ENCODE measurements at regions not wholly inside any gene's neighbourhood (a gene's known extent, or its start where the extent isn't known, plus 50 kb on each side); places are given as distances from the start of the nearest gene placed in this dataset.
"Not testable (repeated sequence)": the region's sequence is repeated elsewhere in the genome, so short reads cannot be mapped to it uniquely, and the experiment has no call there.

DNA sequence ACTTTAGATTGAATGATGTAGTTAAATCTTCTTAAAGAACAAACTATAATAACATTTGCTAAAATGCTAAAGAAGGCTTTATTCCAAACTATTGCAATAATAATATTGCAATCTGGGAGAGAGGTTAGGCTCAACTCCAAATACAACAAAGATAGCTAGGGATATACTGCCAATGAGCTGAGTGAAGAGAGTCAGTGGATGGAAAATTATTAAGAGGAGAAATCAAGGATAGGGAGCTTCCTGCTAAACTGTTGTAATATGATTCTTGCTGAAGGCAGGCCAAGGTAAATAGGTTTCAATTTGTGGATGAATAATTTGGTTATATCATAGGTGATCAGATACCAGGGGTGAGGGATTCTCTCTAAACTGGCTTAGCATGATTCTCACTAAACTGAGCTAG, 1651.5 kb downstream of the EFNA5 start:
- DNase-seq (ENCODE audit: low spot score), result no peak

DNA sequence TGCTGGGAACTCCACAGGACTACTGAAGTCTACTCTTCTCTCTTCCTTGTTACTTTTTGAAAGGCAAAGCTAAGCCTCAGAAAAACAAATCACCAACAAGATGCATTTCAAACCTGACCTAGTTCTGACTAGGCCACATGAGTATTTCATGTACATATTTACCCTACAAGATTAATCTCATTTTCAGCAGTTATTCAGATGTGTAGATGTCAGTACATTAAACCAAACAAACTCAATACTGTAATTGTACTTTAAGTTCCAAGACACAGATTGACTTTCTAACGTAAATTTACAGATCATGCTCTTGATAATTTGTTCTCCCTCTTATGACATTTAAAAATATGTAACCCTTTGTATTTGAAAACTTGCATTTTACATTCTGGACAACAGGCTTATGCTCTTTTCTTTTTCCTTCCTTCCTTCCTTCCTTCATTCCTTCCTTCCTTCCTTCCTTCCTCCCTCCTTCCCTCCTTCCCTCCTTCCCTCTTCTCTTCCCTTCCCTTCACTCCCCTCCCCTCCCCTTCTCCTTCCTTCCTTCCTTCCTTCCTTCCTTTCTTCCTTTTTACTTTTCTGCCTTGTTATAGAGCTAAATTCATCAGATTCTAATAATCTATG, 1653.4 kb downstream of the EFNA5 start:
- no peak for DNase-seq (ENCODE audit: low spot score)

- DNase-seq (ENCODE audit: low spot score), result no peak
These were observed 1656.5 kb downstream of the EFNA5 start for GRCh38 chr5:106014262-106014661.

GRCh38 chr5:106006242-106006641, 1664.5 kb downstream of the EFNA5 start:
- no peak for DNase-seq (ENCODE audit: low spot score)

DNA sequence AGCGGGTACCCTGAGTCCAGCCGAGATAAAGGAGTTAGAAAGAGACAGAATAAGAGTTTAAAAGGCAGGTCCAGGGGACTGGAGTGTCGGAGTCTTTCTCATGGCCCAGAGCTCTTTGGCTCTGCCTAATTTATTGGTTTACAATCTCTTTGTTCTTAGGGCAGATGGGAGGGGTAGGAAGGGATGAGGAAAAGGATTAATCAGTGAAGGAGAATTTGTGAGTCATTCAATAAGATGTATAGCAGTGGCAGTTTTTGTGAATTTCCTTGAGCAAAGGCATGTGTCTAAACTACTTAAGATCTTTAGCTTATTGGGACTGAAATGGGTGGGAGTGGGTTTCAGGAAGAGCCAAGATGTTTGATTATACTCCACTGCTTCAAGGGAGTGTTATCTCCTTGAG, 1671.7 kb downstream of the EFNA5 start:
- not testable (repeated sequence) for DNase-seq (ENCODE audit: low spot score)

DNA sequence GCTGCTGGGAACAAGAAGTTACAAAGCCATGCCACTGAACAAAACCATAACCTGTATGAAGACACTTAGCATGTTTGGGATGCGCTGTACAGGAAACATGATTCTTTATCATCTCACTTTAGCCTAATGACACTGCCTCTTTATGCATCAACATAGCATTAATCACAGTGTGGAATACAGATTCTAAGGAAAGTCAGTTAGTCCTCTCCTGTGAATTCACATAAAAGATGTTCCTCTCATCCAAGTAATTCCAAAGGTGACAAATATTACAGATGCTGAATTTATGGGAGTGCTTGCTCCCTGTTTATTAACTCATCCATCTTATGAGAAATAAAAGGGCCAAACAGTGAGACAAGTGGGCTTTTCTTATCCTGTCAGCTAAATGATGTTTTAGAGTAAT, 1677.7 kb downstream of the EFNA5 start:
- DNase-seq (ENCODE audit: low spot score), result no peak

- DNase-seq (ENCODE audit: low spot score), result no peak
These were observed 1688.2 kb downstream of the EFNA5 start for GRCh38 chr5:105982526-105982925.

DNA sequence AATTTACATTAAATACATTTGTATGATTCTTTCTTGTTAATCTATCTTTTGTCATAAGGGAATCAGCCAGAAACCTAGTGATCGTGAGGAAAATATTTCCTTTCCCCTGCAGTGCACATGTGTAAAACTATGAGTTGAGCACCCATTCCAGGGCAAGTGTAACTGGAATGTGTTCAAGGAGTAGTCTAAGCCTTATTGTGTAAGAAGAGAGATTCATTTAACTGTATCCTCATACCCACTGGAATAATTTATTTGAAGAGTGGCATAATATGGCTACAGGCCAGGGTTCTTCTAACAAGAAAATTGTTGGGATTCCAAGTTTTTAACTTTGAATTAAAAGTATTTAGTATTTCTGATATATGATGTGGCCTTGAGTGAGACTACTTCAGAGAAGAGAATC, 1692.7 kb downstream of the EFNA5 start:
- DNase-seq (ENCODE audit: low spot score), result no peak

- no peak for DNase-seq (ENCODE audit: low spot score)
These were observed 1693.6 kb downstream of the EFNA5 start for GRCh38 chr5:105977163-105977562.

DNA sequence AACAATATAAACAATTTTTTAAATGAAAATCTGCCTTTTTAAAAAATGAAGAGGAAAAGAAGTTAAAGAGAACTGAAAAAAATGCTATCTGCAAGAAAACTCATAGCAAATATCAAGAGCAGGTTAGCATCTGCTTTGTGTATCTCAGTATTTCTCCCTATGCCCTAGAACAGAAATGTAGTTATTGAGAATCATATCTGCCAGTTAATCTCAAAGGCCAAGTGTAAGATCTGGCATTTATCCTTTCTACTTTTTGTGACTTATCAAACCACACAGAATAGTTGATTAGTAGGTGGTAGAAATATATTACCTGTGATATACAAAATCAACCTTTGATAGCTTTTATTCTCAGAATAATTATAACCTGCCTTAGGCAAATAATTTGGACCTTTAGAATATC, 1699.8 kb downstream of the EFNA5 start:
- DNase-seq (ENCODE audit: low spot score), result no peak

GRCh38 chr5:105968981-105969380, 1701.8 kb downstream of the EFNA5 start:
- no peak for DNase-seq (ENCODE audit: low spot score)

- no peak for DNase-seq (ENCODE audit: low spot score)
These were observed 1707.0 kb downstream of the EFNA5 start for GRCh38 chr5:105963696-105964255.

DNA sequence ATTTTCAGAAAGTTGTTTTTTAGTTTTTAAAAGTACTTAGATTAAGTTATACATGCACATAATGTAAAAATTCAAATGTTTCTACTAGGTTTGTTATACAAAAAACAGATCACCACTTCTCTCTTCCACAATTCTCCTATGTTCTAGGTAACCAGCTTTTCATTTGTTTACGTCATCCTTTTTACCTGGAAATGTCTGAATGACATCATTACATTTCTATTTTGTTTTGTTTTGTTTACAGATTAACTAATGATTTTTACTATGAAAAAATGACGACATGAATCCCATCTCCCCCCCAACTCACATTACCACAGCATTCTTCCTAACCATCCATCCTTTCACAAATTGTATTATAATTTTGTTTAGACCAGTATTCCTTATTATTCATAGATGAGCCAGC, 1709.2 kb downstream of the EFNA5 start:
- no peak for DNase-seq (ENCODE audit: low spot score)

- DNase-seq (ENCODE audit: low spot score), result no peak
These were observed 1714.1 kb downstream of the EFNA5 start for GRCh38 chr5:105956456-105957196.

- no peak for DNase-seq (ENCODE audit: low spot score)
These were observed 1716.4 kb downstream of the EFNA5 start for GRCh38 chr5:105954341-105954740.

DNA sequence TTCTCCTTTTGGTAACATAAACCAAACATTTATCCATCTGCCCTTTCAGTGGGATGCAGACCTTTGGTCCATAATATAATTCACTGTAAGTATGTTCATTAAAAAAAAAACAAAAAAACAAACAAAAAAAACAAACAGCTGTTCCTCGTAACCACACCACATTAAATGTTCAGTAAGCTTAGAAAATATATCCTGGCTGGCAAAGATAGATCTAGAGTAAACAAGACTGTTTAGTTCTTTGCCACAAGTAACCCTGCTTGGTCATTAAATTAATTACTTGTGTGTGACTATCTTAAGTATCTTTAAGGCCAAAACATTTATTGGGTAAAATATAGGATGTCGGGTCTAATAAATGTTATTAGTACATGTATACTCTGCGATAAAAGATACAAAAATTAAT, 1717.1 kb downstream of the EFNA5 start:
- DNase-seq (ENCODE audit: low spot score), result no peak

DNA sequence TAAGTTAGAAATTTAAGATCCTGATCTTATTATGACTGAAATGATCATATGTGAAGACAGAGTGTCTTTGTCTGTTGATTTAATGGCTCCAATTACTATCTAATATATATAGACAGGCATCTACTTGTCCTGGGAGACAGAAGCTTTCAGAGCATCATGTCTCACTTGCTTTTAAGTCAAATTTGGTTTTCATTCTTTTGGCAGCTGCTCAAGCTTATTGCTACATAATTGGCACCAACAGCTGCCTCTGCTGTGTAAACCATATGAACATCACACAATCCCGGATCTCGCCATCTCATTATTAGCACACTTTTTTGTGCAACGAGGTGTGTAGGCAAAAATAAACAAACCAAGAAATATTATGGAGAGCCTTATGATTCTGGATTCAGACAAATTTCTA, 1717.9 kb downstream of the EFNA5 start:
- DNase-seq (ENCODE audit: low spot score), result no peak

DNA sequence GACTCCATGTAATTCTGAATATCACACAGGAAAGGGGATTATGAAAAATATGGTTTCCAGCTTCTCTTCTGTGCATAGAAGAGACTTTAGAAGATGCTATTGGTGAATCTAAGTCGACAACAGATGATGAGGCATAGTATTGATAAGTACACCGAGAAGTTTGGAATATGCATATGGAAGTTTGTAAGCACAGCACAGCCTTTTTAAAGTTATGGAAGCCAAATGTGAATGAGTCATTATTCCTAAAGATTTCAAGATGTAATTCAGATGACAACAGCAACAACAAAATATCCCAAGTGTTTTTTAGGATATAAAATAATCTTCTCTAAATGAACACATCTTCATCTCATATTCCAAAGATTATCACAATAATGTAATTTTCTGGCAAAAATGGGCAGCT, 1723.3 kb downstream of the EFNA5 start:
- no peak for DNase-seq (ENCODE audit: low spot score)

GRCh38 chr5:105945203-105945972, 1725.3 kb downstream of the EFNA5 start:
- DNase-seq (ENCODE audit: low spot score), result no peak

DNA sequence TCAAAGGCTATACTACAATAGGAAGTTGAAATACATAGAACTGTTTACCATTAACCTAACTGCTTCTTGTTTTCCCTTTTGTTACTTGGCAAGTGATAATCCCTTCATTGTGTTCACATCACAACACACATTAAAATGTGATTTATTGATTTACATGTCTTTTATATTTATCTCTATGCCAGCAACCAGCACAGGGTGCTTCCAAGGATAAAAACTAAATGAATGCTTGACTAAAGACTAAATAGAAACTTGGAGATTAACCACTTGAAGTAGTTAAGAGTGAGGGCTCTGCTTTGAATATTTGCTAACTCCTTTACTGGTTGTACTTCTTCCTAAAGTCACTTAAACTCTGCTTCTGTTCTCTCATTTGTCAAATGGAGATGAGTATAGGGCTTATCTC, 1730.6 kb downstream of the EFNA5 start:
- DNase-seq (ENCODE audit: low spot score), result no peak

DNA sequence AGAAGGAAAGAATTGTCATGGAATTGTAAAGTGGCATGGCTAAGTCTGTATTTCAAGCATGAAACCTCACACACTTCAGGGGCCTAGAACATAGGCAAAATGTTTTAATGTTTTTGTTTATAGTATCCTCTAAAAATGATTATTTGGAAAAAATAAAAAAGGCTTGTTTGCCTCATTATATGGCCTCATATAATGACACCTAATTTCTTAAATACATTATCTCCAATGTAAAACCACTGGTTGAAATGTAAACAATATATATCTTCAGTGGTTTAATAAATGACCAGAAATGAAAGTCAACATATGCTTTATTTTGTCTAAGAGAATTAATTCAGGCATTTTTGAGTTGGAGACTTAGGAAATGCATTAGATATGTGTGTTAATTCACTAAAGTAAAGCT, 1736.6 kb downstream of the EFNA5 start:
- DNase-seq (ENCODE audit: low spot score), result no peak

GRCh38 chr5:105931881-105932421, 1738.8 kb downstream of the EFNA5 start:
- DNase-seq (ENCODE audit: low spot score), result no peak
